Skeletal muscle satellite cell (primary cell): ENCODE measurements at regions not wholly inside any gene's neighbourhood (a gene's known extent, or its start where the extent isn't known, plus 50 kb on each side); places are given as distances from the start of the nearest gene placed in this dataset.

Experiments used
- H3K27me3 ChIP-seq: 2 replicates; pipeline ENCODE4 v1.7.0; 2013; ENCODE audit warnings: low read length; ENCODE audit not compliant: control insufficient read depth, insufficient read depth
- H3K36me3 ChIP-seq: 2 replicates; pipeline ENCODE4 v1.7.0; 2013; ENCODE audit warnings: mild to moderate bottlenecking, control low read depth, low read length; ENCODE audit not compliant: insufficient read depth
- H3K4me1 ChIP-seq: 2 replicates; pipeline ENCODE4 v1.7.0; 2013; ENCODE audit warnings: low read length; ENCODE audit not compliant: control insufficient read depth, insufficient read depth
- H3K4me2 ChIP-seq: 2 replicates; pipeline ENCODE4 v1.7.0; 2013; ENCODE audit warnings: mild to moderate bottlenecking, low read length
- H3K4me3 ChIP-seq: 2 replicates; pipeline ENCODE4 v1.7.0; 2013; ENCODE audit warnings: low read length
- H3K9ac ChIP-seq: 2 replicates; pipeline ENCODE4 v1.7.0; 2013; ENCODE audit warnings: mild to moderate bottlenecking, low read depth, low read length, moderate library complexity
- H3K9me3 ChIP-seq: replicated peaks from 2 replicates; pipeline ENCODE4 v1.7.0; 2013; ENCODE audit warnings: mild to moderate bottlenecking, control low read depth, low read length

- Histone ChIP-seq H3K9ac (no peak overlapping the region), H3K27me3 (no peaks in the 10 kb centered on the region), H3K36me3 (no peaks in the 10 kb centered on the region), H3K4me1 (no peaks in the 10 kb centered on the region), H3K4me2 (no peak overlapping the region), H3K4me3 (no peak overlapping the region), H3K9me3 (peaks cover 3% of the 10 kb centered on the region)
Observed at GRCh38 chr2:16332681-16333557, 332.7 kb downstream of the CYRIA start.

GRCh38 chr2:16331772-16332171 lies 333.9 kb downstream of the CYRIA start:
- no peaks in the 10 kb centered on the region for H3K27me3 ChIP-seq
- no peaks in the 10 kb centered on the region for H3K4me1 ChIP-seq
- peaks cover 3% of the 10 kb centered on the region for H3K9me3 ChIP-seq
- no peaks in the 10 kb centered on the region for H3K36me3 ChIP-seq
- H3K9ac ChIP-seq: no peak overlapping the region
- no peak overlapping the region for H3K4me2 ChIP-seq
- H3K4me3 ChIP-seq: no peak overlapping the region

- H3K4me1 ChIP-seq: no peaks in the 10 kb centered on the region
- H3K4me2 ChIP-seq: no peak overlapping the region
- no peaks in the 10 kb centered on the region for H3K27me3 ChIP-seq
- H3K9me3 ChIP-seq: peaks cover 3% of the 10 kb centered on the region
- H3K9ac ChIP-seq: no peak overlapping the region
- H3K4me3 ChIP-seq: no peak overlapping the region
- no peaks in the 10 kb centered on the region for H3K36me3 ChIP-seq
Observed at GRCh38 chr2:16330982-16331381, 334.7 kb downstream of the CYRIA start.

- Histone ChIP-seq H3K4me3 (no peak overlapping the region), H3K27me3 (no peaks in the 10 kb centered on the region)
Observed at GRCh38 chr2:16330571-16330970, 335.1 kb downstream of the CYRIA start.

GRCh38 chr2:16330012-16330411 lies 335.6 kb downstream of the CYRIA start:
- Histone ChIP-seq H3K9me3 (peaks cover 3% of the 10 kb centered on the region), H3K4me3 (no peak overlapping the region), H3K4me1 (no peaks in the 10 kb centered on the region), H3K36me3 (no peaks in the 10 kb centered on the region), H3K4me2 (no peak overlapping the region), H3K9ac (no peak overlapping the region), H3K27me3 (no peaks in the 10 kb centered on the region)

More at GRCh38 chr2:16330571-16330970, 335.1 kb downstream of the CYRIA start:
- no peak overlapping the region for H3K9ac ChIP-seq
- peaks cover 3% of the 10 kb centered on the region for H3K9me3 ChIP-seq
- no peaks in the 10 kb centered on the region for H3K4me1 ChIP-seq
- no peaks in the 10 kb centered on the region for H3K36me3 ChIP-seq
- no peak overlapping the region for H3K4me2 ChIP-seq

- H3K36me3 ChIP-seq: no peaks in the 10 kb centered on the region
- H3K4me2 ChIP-seq: no peak overlapping the region
- H3K4me1 ChIP-seq: no peaks in the 10 kb centered on the region
- H3K9ac ChIP-seq: no peak overlapping the region
- no peaks in the 10 kb centered on the region for H3K27me3 ChIP-seq
- no peak overlapping the region for H3K4me3 ChIP-seq
- H3K9me3 ChIP-seq: peaks cover 2% of the 10 kb centered on the region
Observed at GRCh38 chr2:16329421-16329820, 336.2 kb downstream of the CYRIA start.

- Histone ChIP-seq H3K9me3 (no peaks in the 10 kb centered on the region), H3K36me3 (no peaks in the 10 kb centered on the region), H3K4me3 (no peak overlapping the region), H3K4me2 (no peak overlapping the region), H3K27me3 (no peaks in the 10 kb centered on the region), H3K4me1 (no peaks in the 10 kb centered on the region), H3K9ac (no peak overlapping the region)
Observed at GRCh38 chr2:16328521-16329190, 337.0 kb downstream of the CYRIA start.

GRCh38 chr2:16327326-16327725 lies 338.3 kb downstream of the CYRIA start:
- Histone ChIP-seq H3K9ac (no peak overlapping the region), H3K9me3 (no peaks in the 10 kb centered on the region), H3K4me1 (no peaks in the 10 kb centered on the region), H3K27me3 (no peaks in the 10 kb centered on the region), H3K4me3 (no peak overlapping the region), H3K4me2 (no peak overlapping the region), H3K36me3 (no peaks in the 10 kb centered on the region)

- H3K27me3 ChIP-seq: no peaks in the 10 kb centered on the region
- H3K36me3 ChIP-seq: no peaks in the 10 kb centered on the region
- H3K9me3 ChIP-seq: no peaks in the 10 kb centered on the region
- no peak overlapping the region for H3K4me3 ChIP-seq
- no peak overlapping the region for H3K4me2 ChIP-seq
- no peaks in the 10 kb centered on the region for H3K4me1 ChIP-seq
- no peak overlapping the region for H3K9ac ChIP-seq
Observed at GRCh38 chr2:16326711-16327300, 338.8 kb downstream of the CYRIA start.

GRCh38 chr2:16325976-16326510 lies 339.6 kb downstream of the CYRIA start:
- no peaks in the 10 kb centered on the region for H3K9me3 ChIP-seq
- no peaks in the 10 kb centered on the region for H3K4me1 ChIP-seq
- H3K27me3 ChIP-seq: no peaks in the 10 kb centered on the region
- H3K4me3 ChIP-seq: no peak overlapping the region
- H3K9ac ChIP-seq: no peak overlapping the region
- H3K4me2 ChIP-seq: no peak overlapping the region
- no peaks in the 10 kb centered on the region for H3K36me3 ChIP-seq
